ENCODE measurements at regions not wholly inside any gene's neighbourhood (a gene's known extent, or its start where the extent isn't known, plus 50 kb on each side); places are given as distances from the start of the nearest gene placed in this dataset.
"Not testable (repeated sequence)": the region's sequence is repeated elsewhere in the genome, so short reads cannot be mapped to it uniquely, and the experiment has no call there.

- no peak for DNase-seq
Measured at GRCh38 chr7:36040679-36041078, 112.4 kb upstream of the EEPD1 start.

- DNase-seq = no peak
Measured at GRCh38 chr7:36044101-36044892, 108.8 kb upstream of the EEPD1 start.

- DNase-seq = no peak
Measured at GRCh38 chr7:36045326-36045725, 107.7 kb upstream of the EEPD1 start.

GRCh38 chr7:36045830-36046341, 107.2 kb upstream of the EEPD1 start:
- DNase-seq = no peak

- DNase-seq = no peak
Measured at GRCh38 chr7:36047091-36047658, 105.9 kb upstream of the EEPD1 start.

GRCh38 chr7:36048141-36048901, 104.7 kb upstream of the EEPD1 start:
- no peak for DNase-seq

- DNase-seq = no peak
Measured at GRCh38 chr7:36048902-36049240, 104.2 kb upstream of the EEPD1 start.

GRCh38 chr7:36051501-36051900, 101.6 kb upstream of the EEPD1 start:
- no peak for DNase-seq

GRCh38 chr7:36053589-36053988, 99.5 kb upstream of the EEPD1 start:
- DNase-seq = no peak

- no peak for DNase-seq
Measured at GRCh38 chr7:36054637-36055036, 98.4 kb upstream of the EEPD1 start.

GRCh38 chr7:36055207-36055606, 97.8 kb upstream of the EEPD1 start:
- no peak for DNase-seq

GRCh38 chr7:36057323-36057722, 95.7 kb upstream of the EEPD1 start:
- no peak for DNase-seq

- DNase-seq = no peak
Measured at GRCh38 chr7:36058020-36058592, 94.9 kb upstream of the EEPD1 start.

- DNase-seq = not testable (repeated sequence)
Measured at GRCh38 chr7:36060388-36060787, 92.7 kb upstream of the EEPD1 start.

- DNase-seq = no peak
Measured at GRCh38 chr7:36062154-36062815, 90.8 kb upstream of the EEPD1 start.

- DNase-seq = no peak
Measured at GRCh38 chr7:36064676-36065075, 88.4 kb upstream of the EEPD1 start.

- not testable (repeated sequence) for DNase-seq
Measured at GRCh38 chr7:36065563-36066342, 87.3 kb upstream of the EEPD1 start.

GRCh38 chr7:36066343-36066664, 86.8 kb upstream of the EEPD1 start:
- no peak for DNase-seq

GRCh38 chr7:36070230-36070629, 82.8 kb upstream of the EEPD1 start:
- no peak for DNase-seq

- DNase-seq = no peak
Measured at GRCh38 chr7:36071605-36072004, 81.4 kb upstream of the EEPD1 start.

- DNase-seq = no peak
Measured at GRCh38 chr7:36072620-36073019, 80.4 kb upstream of the EEPD1 start.

GRCh38 chr7:36075561-36075960, 77.5 kb upstream of the EEPD1 start:
- DNase-seq = no peak
